Right lobe of liver (tissue), 6 donors: ENCODE measurements at regions not wholly inside any gene's neighbourhood (a gene's known extent, or its start where the extent isn't known, plus 50 kb on each side); places are given as distances from the start of the nearest gene placed in this dataset.
"Not testable (repeated sequence)": the region's sequence is repeated elsewhere in the genome, so short reads cannot be mapped to it uniquely, and the experiment has no call there.

ENCODE experiments used
- ATAC-seq, 4 donors: fragments of 200-7000 bp; cut with Tn5 transposase; one replicate each; pipeline ENCODE4 v1.9.1; 2020; ENCODE audit warnings: mild to moderate bottlenecking in 4 of 4, moderate library complexity in 4 of 4
- DNase-seq, 3 donors: peaks; one replicate each; pipeline ENCODE4 v3.0.0-alpha.2; 2020
- H3K27ac ChIP-seq, 3 donors: fragments of 200-600 bp; one replicate each; pipeline ENCODE4 v1.8.0; 2022
- H3K27me3 ChIP-seq, 2 donors: fragments of 200-600 bp; one replicate each; pipeline ENCODE4 v1.8.0; 2022
- H3K36me3 ChIP-seq, 4 donors: fragments of 200-600 bp; sonication (generic) in 1 of 4; one replicate each; pipeline versions ENCODE4 v1.5.1 to v1.8.0; 2017 to 2022; ENCODE audit warnings: control low read depth in 1 of 4
- H3K4me1 ChIP-seq, 4 donors: fragments of 200-600 bp; sonication (generic) in 1 of 4; one replicate each; pipeline versions ENCODE4 v1.5.1 to v1.8.0; 2017 to 2022; ENCODE audit warnings: control low read depth in 1 of 4
- H3K4me3 ChIP-seq, 3 donors: fragments of 200-600 bp; one replicate each; pipeline ENCODE4 v1.8.0; 2022
- H3K9me3 ChIP-seq, 4 donors: fragments of 200-600 bp; sonication (generic) in 1 of 4; one replicate each; pipeline versions ENCODE4 v1.5.1 to v1.8.0; 2017 to 2022; ENCODE audit warnings: control low read depth in 1 of 4
- POLR2A ChIP-seq: fragments of 450-650 bp; IDR thresholded peaks from one replicate; pipeline ENCODE4 v1.6.1; 2017; ENCODE audit warnings: antibody characterized with exemption, mild to moderate bottlenecking
- WGBS: methylation state at CpG from one replicate; pipeline ENCODE4 v1.1.6; 2018; ENCODE audit warnings: low coverage, low lambda C conversion rate; ENCODE audit not compliant: insufficient coverage; ENCODE audit errors: missing lambda C conversion rate; 5-methylcytosine and 5-hydroxymethylcytosine counted together
- intact Hi-C, 2 donors: fragments of 100-400 bp; cut with DNase I; formaldehyde crosslinking; loops; one replicate each; pipeline versions ENCODE4 v1.11.2 to v1.14.1; 2022
- TF ChIP-seq, protein P1 (sequence below), 4 donors: fragments of 200-600 bp in 3 of 4; fragments of 450-650 bp in 1 of 4; IDR thresholded peaks; one replicate each; pipeline versions ENCODE4 v1.5.1 to v1.8.0; 2016 to 2022; ENCODE audit warnings: antibody characterized with exemption in 4 of 4, mild to moderate bottlenecking in 2 of 4
- donor health status: DM: no; HTN: yes; CAD: no.
- donor health status: DM: no; HTN: no; CAD: no.
- donor health status: DM: no; HTN: no; CAD: no.
- donor health status: DM: no; HTN: yes; CAD: no.
- donor health status: DM: no; HTN: yes; CAD: no.

DNA sequence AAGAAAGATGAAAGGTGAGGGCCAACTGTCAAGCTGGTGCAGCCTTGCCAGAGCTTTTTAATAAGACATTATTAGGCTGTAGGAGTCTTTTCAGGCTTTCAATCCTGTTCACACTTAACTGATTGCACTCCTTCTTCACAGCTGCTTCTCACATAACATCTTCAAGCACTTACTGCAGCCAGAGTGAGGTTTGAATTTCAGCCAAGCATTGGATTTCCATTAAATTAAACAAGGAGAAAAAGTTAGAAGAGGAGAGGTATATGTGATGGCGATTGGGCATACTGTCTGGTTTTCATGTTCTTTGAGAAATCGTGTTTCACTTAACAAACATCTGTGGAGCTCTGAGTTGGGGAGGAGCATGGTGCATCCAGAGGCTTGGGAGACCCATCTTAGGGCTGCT lies 392.8 kb upstream of the LRRC3B start:
- no peak for DNase-seq
- TF ChIP-seq, protein P1, sequence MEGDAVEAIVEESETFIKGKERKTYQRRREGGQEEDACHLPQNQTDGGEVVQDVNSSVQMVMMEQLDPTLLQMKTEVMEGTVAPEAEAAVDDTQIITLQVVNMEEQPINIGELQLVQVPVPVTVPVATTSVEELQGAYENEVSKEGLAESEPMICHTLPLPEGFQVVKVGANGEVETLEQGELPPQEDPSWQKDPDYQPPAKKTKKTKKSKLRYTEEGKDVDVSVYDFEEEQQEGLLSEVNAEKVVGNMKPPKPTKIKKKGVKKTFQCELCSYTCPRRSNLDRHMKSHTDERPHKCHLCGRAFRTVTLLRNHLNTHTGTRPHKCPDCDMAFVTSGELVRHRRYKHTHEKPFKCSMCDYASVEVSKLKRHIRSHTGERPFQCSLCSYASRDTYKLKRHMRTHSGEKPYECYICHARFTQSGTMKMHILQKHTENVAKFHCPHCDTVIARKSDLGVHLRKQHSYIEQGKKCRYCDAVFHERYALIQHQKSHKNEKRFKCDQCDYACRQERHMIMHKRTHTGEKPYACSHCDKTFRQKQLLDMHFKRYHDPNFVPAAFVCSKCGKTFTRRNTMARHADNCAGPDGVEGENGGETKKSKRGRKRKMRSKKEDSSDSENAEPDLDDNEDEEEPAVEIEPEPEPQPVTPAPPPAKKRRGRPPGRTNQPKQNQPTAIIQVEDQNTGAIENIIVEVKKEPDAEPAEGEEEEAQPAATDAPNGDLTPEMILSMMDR (IDR thresholded peaks at IDR 0.05): no peak
- no peak for TF ChIP-seq POLR2A
- 63% methylated on average over 2 of the region's 2 CpGs for WGBS

DNA sequence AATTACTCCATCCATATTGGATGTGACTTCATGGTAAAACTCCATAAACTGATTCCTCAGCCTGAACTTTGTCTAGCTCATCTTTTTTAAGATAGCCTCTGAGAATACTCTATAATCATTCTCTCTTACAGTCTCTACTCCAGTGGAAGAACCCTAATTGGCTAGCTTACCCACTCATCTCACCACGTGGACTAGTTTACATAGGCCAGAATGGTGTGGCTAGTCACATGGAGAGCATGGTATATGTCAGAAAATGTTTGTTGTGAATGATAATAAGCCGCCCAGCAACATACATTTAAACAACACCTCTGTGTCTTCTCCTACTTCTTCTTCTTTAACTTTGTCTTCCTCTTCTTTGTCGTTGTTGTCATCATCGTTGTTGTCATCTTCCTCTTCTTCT lies 389.2 kb upstream of the LRRC3B start:
- Histone ChIP-seq H3K27me3 (no peaks in the 10 kb centered on the region), H3K9me3 (no peaks in the 10 kb centered on the region), H3K27ac (no peak overlapping the region), H3K4me1 (no peaks in the 10 kb centered on the region), H3K4me3 (no peak overlapping the region), H3K36me3 (no peaks in the 10 kb centered on the region)
- TF ChIP-seq, protein P1 (IDR thresholded peaks at IDR 0.05): no peak
- TF ChIP-seq POLR2A: no peak
- DNase-seq (no peak), ATAC-seq (no peak)
- intact Hi-C loops: no loop called here
- WGBS: 63% methylated on average over 4 of the region's 4 CpGs

More for the DNA sequence above, 392.8 kb upstream of the LRRC3B start:
- no peak for ATAC-seq
- H3K4me1 ChIP-seq: no peaks in the 10 kb centered on the region
- no peak overlapping the region for H3K27ac ChIP-seq
- H3K9me3 ChIP-seq: no peaks in the 10 kb centered on the region
- no peaks in the 10 kb centered on the region for H3K36me3 ChIP-seq
- no peaks in the 10 kb centered on the region for H3K27me3 ChIP-seq
- no peak overlapping the region for H3K4me3 ChIP-seq
- intact Hi-C loops: no loop called here

DNA sequence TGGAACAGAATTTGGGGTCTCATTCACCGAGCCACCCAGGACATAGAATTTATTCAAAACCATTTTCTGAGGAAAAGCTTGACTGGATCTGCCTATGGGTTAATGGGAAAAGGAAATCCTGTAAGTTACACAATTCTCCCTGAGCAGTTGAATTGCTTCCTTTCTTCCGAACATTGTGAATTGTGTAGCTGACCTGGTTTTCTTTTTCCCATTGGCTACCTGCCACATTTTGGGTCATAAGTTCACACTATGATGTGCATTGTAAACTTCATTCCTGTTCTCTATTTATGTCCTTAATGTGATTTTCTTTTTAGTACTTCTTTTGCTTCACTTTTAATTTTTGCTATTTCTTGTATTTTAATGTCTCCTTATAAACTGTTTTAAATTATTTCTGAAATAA lies 386.0 kb upstream of the LRRC3B start:
- intact Hi-C loops: no loop called here
- WGBS: 25% methylated on average over 2 of the region's 2 CpGs
- ATAC-seq (peak; percentile 31 to 77 (median 40)), DNase-seq (no peak)
- Histone ChIP-seq H3K9me3 (no peaks in the 10 kb centered on the region), H3K36me3 (no peaks in the 10 kb centered on the region), H3K27me3 (no peaks in the 10 kb centered on the region), H3K27ac (no peak overlapping the region), H3K4me1 (no peaks in the 10 kb centered on the region), H3K4me3 (no peak overlapping the region)
- TF ChIP-seq, protein P1 (IDR thresholded peaks at IDR 0.05): no peak
- no peak for TF ChIP-seq POLR2A

DNA sequence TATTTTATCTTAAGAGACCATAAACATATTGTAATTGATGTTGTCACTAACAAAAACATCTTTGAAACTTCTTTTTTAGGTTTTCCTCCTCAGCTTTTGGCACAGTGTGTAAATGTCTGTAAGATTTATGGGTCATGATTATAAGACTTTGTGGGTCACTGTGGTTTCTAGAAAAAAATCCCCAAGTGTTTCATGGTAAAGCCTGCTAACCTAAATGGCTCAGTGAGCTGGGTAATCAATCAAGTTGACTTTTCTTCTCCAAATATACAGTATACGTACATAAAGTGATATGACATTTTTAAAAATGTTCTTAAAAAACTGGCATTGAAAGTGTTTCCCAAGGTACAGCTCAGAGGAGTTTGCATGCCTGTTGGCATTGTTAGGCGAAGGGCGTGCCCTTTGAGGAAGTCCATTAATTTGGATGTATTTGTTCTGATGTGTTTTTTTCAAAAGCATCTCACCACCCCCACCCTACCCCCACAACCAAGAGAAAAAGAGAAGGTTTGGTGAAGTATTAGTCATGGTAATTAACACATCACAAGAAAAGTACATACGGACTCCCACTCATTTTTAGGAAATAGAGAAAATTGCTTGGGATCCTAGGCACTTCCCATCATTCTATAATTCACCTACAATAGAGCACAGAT lies 385.4 kb upstream of the LRRC3B start:
- H3K4me1 ChIP-seq: no peaks in the 10 kb centered on the region
- no peaks in the 10 kb centered on the region for H3K9me3 ChIP-seq
- H3K4me3 ChIP-seq: no peak overlapping the region
- no peak for DNase-seq
- 57% methylated on average over 4 of the region's 4 CpGs for WGBS
- no peak overlapping the region for H3K27ac ChIP-seq
- intact Hi-C loops: no loop called here
- H3K36me3 ChIP-seq: no peaks in the 10 kb centered on the region
- TF ChIP-seq POLR2A: no peak
- TF ChIP-seq, protein P1 (IDR thresholded peaks at IDR 0.05): no peak
- no peaks in the 10 kb centered on the region for H3K27me3 ChIP-seq
- no peak for ATAC-seq

DNA sequence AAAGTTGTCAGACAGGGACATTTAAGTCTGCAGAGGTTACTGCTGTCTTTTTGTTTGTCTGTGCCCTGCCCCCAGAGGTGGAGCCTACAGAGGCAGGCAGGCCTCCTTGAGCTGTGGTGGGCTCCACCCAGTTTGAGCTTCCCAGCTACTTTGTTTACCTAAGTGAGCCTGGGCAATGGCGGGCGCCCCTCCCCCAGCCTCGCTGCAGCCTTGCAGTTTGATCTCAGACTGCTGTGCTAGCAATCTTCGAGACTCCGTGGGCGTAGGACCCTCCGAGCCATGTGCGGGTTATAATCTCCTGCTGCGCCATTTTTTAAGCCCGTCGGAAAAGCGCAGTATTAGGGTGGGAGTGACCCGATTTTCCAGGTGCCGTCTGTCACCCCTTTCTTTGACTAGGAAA lies 378.0 kb upstream of the LRRC3B start:
- 100% methylated on average over 2 of the region's 14 CpGs for WGBS
- DNase-seq, H3K27ac ChIP-seq, ATAC-seq, intact Hi-C loops, H3K4me3 ChIP-seq, H3K27me3 ChIP-seq, H3K36me3 ChIP-seq, H3K9me3 ChIP-seq, H3K4me1 ChIP-seq: not testable (repeated sequence)
